ENCODE measurements at regions not wholly inside any gene's neighbourhood (a gene's known extent, or its start where the extent isn't known, plus 50 kb on each side); places are given as distances from the start of the nearest gene placed in this dataset.
"Not testable (repeated sequence)": the region's sequence is repeated elsewhere in the genome, so short reads cannot be mapped to it uniquely, and the experiment has no call there.

DNA sequence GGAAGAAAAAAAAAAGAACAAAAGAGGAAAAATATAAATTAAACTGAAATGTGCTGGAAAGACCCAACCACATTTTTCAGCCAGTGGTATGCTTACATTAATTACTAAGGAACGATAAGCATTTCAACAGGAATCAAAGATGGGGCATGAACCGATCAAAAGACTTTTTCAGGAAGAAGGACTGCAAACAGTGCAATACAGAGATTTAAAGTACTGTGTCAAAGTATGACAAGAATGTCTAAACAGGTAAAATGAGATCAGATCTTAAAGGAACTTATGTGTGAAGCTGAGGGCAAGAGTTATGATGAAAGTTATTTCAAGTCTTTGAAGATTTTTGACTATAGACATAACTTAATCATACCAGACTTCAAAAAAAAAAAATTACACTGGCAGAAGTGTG, 1761.8 kb downstream of the SLITRK5 start:
- no peak overlapping the region for H3K23ac ChIP-seq (ENCODE audit: low read depth, low read length)
- in situ Hi-C loops (cut with MboI; ENCODE audit: low sequenced_read_pairs) = no loop called here
- H3K4me3 ChIP-seq (ENCODE audit: insufficient read depth, low read depth, low read length) = no peak overlapping the region
- H2AK5ac ChIP-seq (ENCODE audit: low read depth, low read length) = no peak overlapping the region
- no peaks in the 10 kb centered on the region for H3K36me3 ChIP-seq (ENCODE audit: control insufficient read depth, insufficient read depth, low read length)
- no peak for TF ChIP-seq FOS (IDR thresholded peaks at IDR 0.05; ENCODE audit: low read depth, low read length)
- no peak overlapping the region for H3K4me2 ChIP-seq (ENCODE audit: low read depth, low read length)
- ChIA-PET POLR2A (ENCODE audit: unreplicated experiment) (no interaction called here), CTCF (no interaction called here)
- no peak overlapping the region for H4K5ac ChIP-seq (ENCODE audit: low read depth, low read length)
- H2AK9ac ChIP-seq (replicated peaks; ENCODE audit: low read depth, low read length, poor library complexity) = no peak overlapping the region
- H3K27me3 ChIP-seq (ENCODE audit: control insufficient read depth, insufficient read depth, low read length) = no peaks in the 10 kb centered on the region
- no peaks in the 10 kb centered on the region for H4K20me1 ChIP-seq (ENCODE audit: insufficient read depth, low read length)
- H2BK20ac ChIP-seq (ENCODE audit: low read depth, low read length) = no peak overlapping the region
- no peak overlapping the region for H2BK120ac ChIP-seq (ENCODE audit: low read depth, low read length)
- no peak overlapping the region for H2BK15ac ChIP-seq (ENCODE audit: low read depth, low read length)
- no peak overlapping the region for H3K56ac ChIP-seq (ENCODE audit: extremely low read depth, insufficient read depth, low read length)
- intact Hi-C loops (cut with micrococcal nuclease) = no loop called here
- no peak overlapping the region for H4K8ac ChIP-seq (ENCODE audit: low read depth in 2 of 2, low read length in 2 of 2)
- H3K27ac ChIP-seq (ENCODE audit: insufficient read depth, low read length) = no peak overlapping the region
- H3K18ac ChIP-seq (ENCODE audit: low read depth, low read length) = no peak overlapping the region
- no peak overlapping the region for H3K4ac ChIP-seq (ENCODE audit: low read depth, low read length)
- ATAC-seq (ENCODE audit: low read depth) = no peak
- DNase-seq = no peak
- no peak overlapping the region for H2BK5ac ChIP-seq (ENCODE audit: low read depth, low read length, poor library complexity, severe bottlenecking)
- dilution Hi-C loops (cut with HindIII; ENCODE audit: low sequenced_read_pairs, unreplicated experiment) = no loop called here
- H3K4me1 ChIP-seq (ENCODE audit: control insufficient read depth, insufficient read depth, low read length) = no peaks in the 10 kb centered on the region
- H3K9me1 ChIP-seq (ENCODE audit: insufficient read depth, low read length) = no peaks in the 10 kb centered on the region
- H3K9ac ChIP-seq (ENCODE audit: low read depth, low read length) = no peak overlapping the region
- H2AFZ ChIP-seq (replicated peaks; ENCODE audit: low read length, poor library complexity) = no peak overlapping the region
- no peak overlapping the region for H3K14ac ChIP-seq (replicated peaks; ENCODE audit: low read depth, low read length)
- WGBS, 2 experiments (ENCODE audit: extremely low coverage in 2 of 2, insufficient read length in 1 of 2) = no CpG with 5 or more reads among the region's 2 CpGs
- BruUV-seq (replicated peaks) = no TSS peak
- H4K91ac ChIP-seq (ENCODE audit: insufficient read depth, low read depth, low read length) = no peak overlapping the region
- peaks cover 4% of the 10 kb centered on the region; the same call in 1 of the 2 replicates for H3K9me3 ChIP-seq (ENCODE audit: control insufficient read depth, insufficient read depth, low read length)
- H3K79me1 ChIP-seq (ENCODE audit: low read depth in 1 of 2, low read length in 2 of 2) = no peaks in the 10 kb centered on the region

DNA sequence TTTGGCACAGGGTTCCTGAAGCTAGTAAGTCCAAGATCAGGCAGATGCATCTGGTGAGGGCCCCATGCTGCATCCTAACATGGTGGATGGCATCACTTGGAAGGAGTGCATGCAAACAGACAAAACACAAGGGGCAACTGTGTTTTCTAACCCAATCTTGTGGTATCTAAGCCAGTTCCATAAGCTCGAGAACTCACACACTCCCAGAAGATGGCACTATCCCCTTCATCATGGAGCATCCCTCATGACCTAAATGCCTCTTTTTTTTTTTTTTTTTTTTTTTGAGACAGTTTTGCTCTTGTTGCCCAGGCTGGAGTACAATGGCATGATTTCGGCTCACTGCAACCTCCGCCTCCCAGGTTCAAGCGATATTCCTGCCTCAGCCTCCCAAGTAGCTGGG, 1763.5 kb downstream of the SLITRK5 start:
- H3K23ac ChIP-seq (ENCODE audit: low read depth, low read length); H3K79me1 ChIP-seq (ENCODE audit: low read depth in 1 of 2, low read length in 2 of 2); POLR2A ChIA-PET (ENCODE audit: unreplicated experiment); H3K18ac ChIP-seq (ENCODE audit: low read depth, low read length); H3K14ac ChIP-seq (replicated peaks; ENCODE audit: low read depth, low read length); dilution Hi-C loops (cut with HindIII; ENCODE audit: low sequenced_read_pairs, unreplicated experiment); DNase-seq; ATAC-seq (ENCODE audit: low read depth); H2BK15ac ChIP-seq (ENCODE audit: low read depth, low read length); H4K20me1 ChIP-seq (ENCODE audit: insufficient read depth, low read length); H3K27ac ChIP-seq (ENCODE audit: insufficient read depth, low read length); H2AFZ ChIP-seq (replicated peaks; ENCODE audit: low read length, poor library complexity); H3K9me1 ChIP-seq (ENCODE audit: insufficient read depth, low read length); H2BK120ac ChIP-seq (ENCODE audit: low read depth, low read length); H3K4me2 ChIP-seq (ENCODE audit: low read depth, low read length); intact Hi-C loops (cut with micrococcal nuclease); H3K9me3 ChIP-seq (ENCODE audit: control insufficient read depth, insufficient read depth, low read length); H3K4me1 ChIP-seq (ENCODE audit: control insufficient read depth, insufficient read depth, low read length); BruUV-seq (replicated peaks); H4K91ac ChIP-seq (ENCODE audit: insufficient read depth, low read depth, low read length); H3K9ac ChIP-seq (ENCODE audit: low read depth, low read length); CTCF ChIA-PET; H2BK5ac ChIP-seq (ENCODE audit: low read depth, low read length, poor library complexity, severe bottlenecking); H2AK9ac ChIP-seq (replicated peaks; ENCODE audit: low read depth, low read length, poor library complexity); H3K36me3 ChIP-seq (ENCODE audit: control insufficient read depth, insufficient read depth, low read length); H3K4ac ChIP-seq (ENCODE audit: low read depth, low read length); H2AK5ac ChIP-seq (ENCODE audit: low read depth, low read length); in situ Hi-C loops (cut with MboI; ENCODE audit: low sequenced_read_pairs); H3K56ac ChIP-seq (ENCODE audit: extremely low read depth, insufficient read depth, low read length); H3K4me3 ChIP-seq (ENCODE audit: insufficient read depth, low read depth, low read length); H3K27me3 ChIP-seq (ENCODE audit: control insufficient read depth, insufficient read depth, low read length); H2BK20ac ChIP-seq (ENCODE audit: low read depth, low read length); H4K5ac ChIP-seq (ENCODE audit: low read depth, low read length); H4K8ac ChIP-seq (ENCODE audit: low read depth in 2 of 2, low read length in 2 of 2): not testable (repeated sequence)
- WGBS, 2 experiments (ENCODE audit: extremely low coverage in 2 of 2, insufficient read length in 1 of 2) = no CpG with 5 or more reads among the region's 4 CpGs

All from IMR-90 (cell line).